ENCODE measurements at regions not wholly inside any gene's neighbourhood (a gene's known extent, or its start where the extent isn't known, plus 50 kb on each side); places are given as distances from the start of the nearest gene placed in this dataset.
"Not testable (repeated sequence)": the region's sequence is repeated elsewhere in the genome, so short reads cannot be mapped to it uniquely, and the experiment has no call there.

GRCh38 chr5:33072726-33073125, 361.6 kb downstream of the NPR3 start:
- Histone ChIP-seq H3K9me3 (ENCODE audit: control insufficient read depth, low read depth, low read length) (no peaks in the 10 kb centered on the region), H3K27ac (ENCODE audit: low read length) (no peak overlapping the region), H3K27me3 (ENCODE audit: control insufficient read depth, insufficient read depth, low read length) (no peaks in the 10 kb centered on the region), H3K4me1 (ENCODE audit: control insufficient read depth, low read depth, low read length) (no peaks in the 10 kb centered on the region), H3K4me3 (ENCODE audit: low read length) (no peak overlapping the region), H3K9ac (ENCODE audit: low read length) (no peak overlapping the region), H3K36me3 (ENCODE audit: control insufficient read depth, low read depth, low read length) (no peaks in the 10 kb centered on the region)

GRCh38 chr5:33073881-33074327, 362.8 kb downstream of the NPR3 start:
- no peaks in the 10 kb centered on the region for H3K4me1 ChIP-seq (ENCODE audit: control insufficient read depth, low read depth, low read length)
- no peaks in the 10 kb centered on the region for H3K9me3 ChIP-seq (ENCODE audit: control insufficient read depth, low read depth, low read length)
- H3K27ac ChIP-seq (ENCODE audit: low read length) = no peak overlapping the region
- H3K9ac ChIP-seq (ENCODE audit: low read length) = no peak overlapping the region
- H3K4me3 ChIP-seq (ENCODE audit: low read length) = no peak overlapping the region
- H3K36me3 ChIP-seq (ENCODE audit: control insufficient read depth, low read depth, low read length) = no peaks in the 10 kb centered on the region
- H3K27me3 ChIP-seq (ENCODE audit: control insufficient read depth, insufficient read depth, low read length) = no peaks in the 10 kb centered on the region

- Histone ChIP-seq H3K4me3 (ENCODE audit: low read length) (no peak overlapping the region), H3K27ac (ENCODE audit: low read length) (no peak overlapping the region), H3K36me3 (ENCODE audit: control insufficient read depth, low read depth, low read length) (no peaks in the 10 kb centered on the region)
Observed at GRCh38 chr5:33074548-33074947, 363.4 kb downstream of the NPR3 start.

GRCh38 chr5:33075731-33076130, 364.6 kb downstream of the NPR3 start:
- Histone ChIP-seq H3K27ac (ENCODE audit: low read length) (no peak overlapping the region), H3K36me3 (ENCODE audit: control insufficient read depth, low read depth, low read length) (no peaks in the 10 kb centered on the region), H3K27me3 (ENCODE audit: control insufficient read depth, insufficient read depth, low read length) (no peaks in the 10 kb centered on the region), H3K4me3 (ENCODE audit: low read length) (no peak overlapping the region), H3K4me1 (ENCODE audit: control insufficient read depth, low read depth, low read length) (no peaks in the 10 kb centered on the region), H3K9me3 (ENCODE audit: control insufficient read depth, low read depth, low read length) (no peaks in the 10 kb centered on the region), H3K9ac (ENCODE audit: low read length) (no peak overlapping the region)

More at GRCh38 chr5:33074548-33074947, 363.4 kb downstream of the NPR3 start:
- H3K9me3 ChIP-seq (ENCODE audit: control insufficient read depth, low read depth, low read length) = no peaks in the 10 kb centered on the region
- H3K27me3 ChIP-seq (ENCODE audit: control insufficient read depth, insufficient read depth, low read length) = no peaks in the 10 kb centered on the region
- no peaks in the 10 kb centered on the region for H3K4me1 ChIP-seq (ENCODE audit: control insufficient read depth, low read depth, low read length)
- no peak overlapping the region for H3K9ac ChIP-seq (ENCODE audit: low read length)

- Histone ChIP-seq H3K9ac (ENCODE audit: low read length) (no peak overlapping the region), H3K4me3 (ENCODE audit: low read length) (no peak overlapping the region), H3K4me1 (ENCODE audit: control insufficient read depth, low read depth, low read length) (no peaks in the 10 kb centered on the region), H3K36me3 (ENCODE audit: control insufficient read depth, low read depth, low read length) (no peaks in the 10 kb centered on the region), H3K9me3 (ENCODE audit: control insufficient read depth, low read depth, low read length) (no peaks in the 10 kb centered on the region), H3K27ac (ENCODE audit: low read length) (no peak overlapping the region), H3K27me3 (ENCODE audit: control insufficient read depth, insufficient read depth, low read length) (no peaks in the 10 kb centered on the region)
Observed at GRCh38 chr5:33079548-33079947, 361.2 kb upstream of the TARS1 start.

- no peak overlapping the region for H3K4me3 ChIP-seq (ENCODE audit: low read length)
- no peaks in the 10 kb centered on the region for H3K9me3 ChIP-seq (ENCODE audit: control insufficient read depth, low read depth, low read length)
- no peaks in the 10 kb centered on the region for H3K4me1 ChIP-seq (ENCODE audit: control insufficient read depth, low read depth, low read length)
- no peak overlapping the region for H3K9ac ChIP-seq (ENCODE audit: low read length)
- H3K36me3 ChIP-seq (ENCODE audit: control insufficient read depth, low read depth, low read length) = no peaks in the 10 kb centered on the region
- no peaks in the 10 kb centered on the region for H3K27me3 ChIP-seq (ENCODE audit: control insufficient read depth, insufficient read depth, low read length)
- H3K27ac ChIP-seq (ENCODE audit: low read length) = no peak overlapping the region
Observed at GRCh38 chr5:33080287-33080686, 360.5 kb upstream of the TARS1 start.

- Histone ChIP-seq H3K36me3 (ENCODE audit: control insufficient read depth, low read depth, low read length) (no peaks in the 10 kb centered on the region), H3K9me3 (ENCODE audit: control insufficient read depth, low read depth, low read length) (no peaks in the 10 kb centered on the region), H3K9ac (ENCODE audit: low read length) (no peak overlapping the region), H3K4me3 (ENCODE audit: low read length) (no peak overlapping the region), H3K4me1 (ENCODE audit: control insufficient read depth, low read depth, low read length) (no peaks in the 10 kb centered on the region), H3K27ac (ENCODE audit: low read length) (no peak overlapping the region), H3K27me3 (ENCODE audit: control insufficient read depth, insufficient read depth, low read length) (no peaks in the 10 kb centered on the region)
Observed at GRCh38 chr5:33088176-33088575, 352.6 kb upstream of the TARS1 start.

GRCh38 chr5:33091571-33092363, 349.0 kb upstream of the TARS1 start:
- Histone ChIP-seq H3K9ac (ENCODE audit: low read length) (no peak overlapping the region), H3K4me3 (ENCODE audit: low read length) (no peak overlapping the region), H3K4me1 (ENCODE audit: control insufficient read depth, low read depth, low read length) (no peaks in the 10 kb centered on the region), H3K36me3 (ENCODE audit: control insufficient read depth, low read depth, low read length) (no peaks in the 10 kb centered on the region), H3K27me3 (ENCODE audit: control insufficient read depth, insufficient read depth, low read length) (no peaks in the 10 kb centered on the region), H3K27ac (ENCODE audit: low read length) (no peak overlapping the region), H3K9me3 (ENCODE audit: control insufficient read depth, low read depth, low read length) (no peaks in the 10 kb centered on the region)

- Histone ChIP-seq H3K4me3 (ENCODE audit: low read length) (no peak overlapping the region), H3K9ac (ENCODE audit: low read length) (no peak overlapping the region), H3K9me3 (ENCODE audit: control insufficient read depth, low read depth, low read length) (no peaks in the 10 kb centered on the region), H3K27me3 (ENCODE audit: control insufficient read depth, insufficient read depth, low read length) (no peaks in the 10 kb centered on the region), H3K4me1 (ENCODE audit: control insufficient read depth, low read depth, low read length) (no peaks in the 10 kb centered on the region), H3K27ac (ENCODE audit: low read length) (no peak overlapping the region), H3K36me3 (ENCODE audit: control insufficient read depth, low read depth, low read length) (no peaks in the 10 kb centered on the region)
Observed at GRCh38 chr5:33092719-33093118, 348.0 kb upstream of the TARS1 start.

GRCh38 chr5:33102551-33102950, 338.2 kb upstream of the TARS1 start:
- no peak overlapping the region for H3K9ac ChIP-seq (ENCODE audit: low read length)
- no peaks in the 10 kb centered on the region for H3K4me1 ChIP-seq (ENCODE audit: control insufficient read depth, low read depth, low read length)
- no peak overlapping the region for H3K27ac ChIP-seq (ENCODE audit: low read length)
- no peaks in the 10 kb centered on the region for H3K27me3 ChIP-seq (ENCODE audit: control insufficient read depth, insufficient read depth, low read length)
- no peak overlapping the region for H3K4me3 ChIP-seq (ENCODE audit: low read length)
- peaks cover 8% of the 10 kb centered on the region for H3K9me3 ChIP-seq (ENCODE audit: control insufficient read depth, low read depth, low read length)
- no peaks in the 10 kb centered on the region for H3K36me3 ChIP-seq (ENCODE audit: control insufficient read depth, low read depth, low read length)

GRCh38 chr5:33105521-33105941, 335.2 kb upstream of the TARS1 start:
- no peak overlapping the region for H3K9ac ChIP-seq (ENCODE audit: low read length)
- H3K4me3 ChIP-seq (ENCODE audit: low read length) = no peak overlapping the region
- H3K4me1 ChIP-seq (ENCODE audit: control insufficient read depth, low read depth, low read length) = no peaks in the 10 kb centered on the region
- H3K27ac ChIP-seq (ENCODE audit: low read length) = no peak overlapping the region
- no peaks in the 10 kb centered on the region for H3K27me3 ChIP-seq (ENCODE audit: control insufficient read depth, insufficient read depth, low read length)
- H3K36me3 ChIP-seq (ENCODE audit: control insufficient read depth, low read depth, low read length) = no peaks in the 10 kb centered on the region
- peaks cover 13% of the 10 kb centered on the region for H3K9me3 ChIP-seq (ENCODE audit: control insufficient read depth, low read depth, low read length)

- H3K27ac ChIP-seq (ENCODE audit: low read length); H3K27me3 ChIP-seq (ENCODE audit: control insufficient read depth, insufficient read depth, low read length); H3K36me3 ChIP-seq (ENCODE audit: control insufficient read depth, low read depth, low read length): not testable (repeated sequence)
Observed at GRCh38 chr5:33110496-33110895, 330.3 kb upstream of the TARS1 start.

More at GRCh38 chr5:33110496-33110895, 330.3 kb upstream of the TARS1 start:
- H3K9me3 ChIP-seq (ENCODE audit: control insufficient read depth, low read depth, low read length) = peaks cover 13% of the 10 kb centered on the region
- H3K9ac ChIP-seq (ENCODE audit: low read length); H3K4me3 ChIP-seq (ENCODE audit: low read length); H3K4me1 ChIP-seq (ENCODE audit: control insufficient read depth, low read depth, low read length): not testable (repeated sequence)
